Gastroesophageal sphincter (tissue), 4 donors: ENCODE measurements at regions not wholly inside any gene's neighbourhood (a gene's known extent, or its start where the extent isn't known, plus 50 kb on each side); places are given as distances from the start of the nearest gene placed in this dataset.
"Not testable (repeated sequence)": the region's sequence is repeated elsewhere in the genome, so short reads cannot be mapped to it uniquely, and the experiment has no call there.

ENCODE experiments used
- ATAC-seq: fragments of 150-250 bp; one replicate; pipeline ENCODE4 v1.9.1; 2016; ENCODE audit warnings: mild to moderate bottlenecking, moderate library complexity
- H3K27ac ChIP-seq, 4 donors: fragments of 200-600 bp; sonication (generic) in 3 of 4; 1 replicate in 3 of 4; 2 replicates in 1 of 4; pipeline ENCODE4 v1.5.1; 2016 to 2019
- H3K27me3 ChIP-seq: fragments of 200-600 bp; sonication (generic); one replicate; pipeline ENCODE4 v1.5.1; 2019
- H3K36me3 ChIP-seq, 2 donors: fragments of 200-600 bp; sonication (generic); one replicate each; pipeline ENCODE4 v1.5.1; 2019; ENCODE audit warnings: control low read depth in 1 of 2
- H3K4me1 ChIP-seq, 3 donors: fragments of 200-600 bp; sonication (generic); 1 replicate in 2 of 3; 2 replicates in 1 of 3; pipeline ENCODE4 v1.5.1; 2016 to 2019; ENCODE audit warnings: control low read depth in 2 of 3
- H3K4me3 ChIP-seq, 2 donors: fragments of 200-600 bp; sonication (generic); one replicate each; pipeline ENCODE4 v1.5.1; 2019; ENCODE audit warnings: mild to moderate bottlenecking in 1 of 2, moderate library complexity in 1 of 2
- H3K9me3 ChIP-seq, 3 donors: fragments of 200-600 bp; sonication (generic); one replicate each; pipeline ENCODE4 v1.5.1; 2017 to 2019; ENCODE audit warnings: control low read depth in 2 of 3
- CTCF ChIP-seq, 4 experiments: fragments of 200-600 bp in 2 of 4; fragments of 450-650 bp in 2 of 4; sonication (generic) in 1 of 4; IDR thresholded peaks; one replicate each; pipeline ENCODE4 v1.5.1; 2017 to 2019; ENCODE audit warnings: antibody characterized with exemption in 4 of 4, mild to moderate bottlenecking in 2 of 4, moderate library complexity in 2 of 4
- EP300 ChIP-seq: sonication (generic); formaldehyde crosslinking; IDR thresholded peaks from one replicate; pipeline ENCODE4 v1.6.1; 2017; ENCODE audit warnings: antibody characterized with exemption, mild to moderate bottlenecking
- POLR2A ChIP-seq, 2 donors: fragments of 450-650 bp; IDR thresholded peaks; one replicate each; pipeline ENCODE4 v1.6.1; 2017; ENCODE audit warnings: antibody characterized with exemption in 2 of 2, mild to moderate bottlenecking in 2 of 2, moderate library complexity in 1 of 2
- POLR2AphosphoS5 ChIP-seq: sonication (generic); formaldehyde crosslinking; IDR thresholded peaks from one replicate; pipeline ENCODE4 v1.6.1; 2017; ENCODE audit warnings: antibody characterized with exemption
- WGBS, 2 donors: methylation state at CpG; one replicate each; pipeline ENCODE4 v1.1.5; 2018; ENCODE audit warnings: low coverage in 1 of 2; 5-methylcytosine and 5-hydroxymethylcytosine counted together

GRCh38 chr10:111319866-111320265 lies 243.0 kb downstream of the ADRA2A start:
- no peaks in the 10 kb centered on the region for H3K36me3 ChIP-seq
- H3K4me3 ChIP-seq, result no peak overlapping the region
- H3K27ac ChIP-seq, result no peak overlapping the region
- H3K27me3 ChIP-seq, result peaks cover 10% of the 10 kb centered on the region
- no peaks in the 10 kb centered on the region for H3K9me3 ChIP-seq
- H3K4me1 ChIP-seq, result no peaks in the 10 kb centered on the region
- no peak for TF ChIP-seq EP300
- no peak for TF ChIP-seq POLR2AphosphoS5
- no peak for TF ChIP-seq CTCF (IDR thresholded peaks at IDR 0.05)
- no peak for TF ChIP-seq POLR2A (IDR thresholded peaks at IDR 0.05)
- ATAC-seq, result no peak

- Histone ChIP-seq H3K4me1 (no peaks in the 10 kb centered on the region), H3K27ac (no peak overlapping the region), H3K9me3 (no peaks in the 10 kb centered on the region), H3K4me3 (no peak overlapping the region), H3K36me3 (no peaks in the 10 kb centered on the region), H3K27me3 (peaks cover 10% of the 10 kb centered on the region)
- WGBS, 2 donors, result 60 to 74% methylated on average over 3 of the region's 3 CpGs
- TF ChIP-seq CTCF (IDR thresholded peaks at IDR 0.05) (no peak), POLR2AphosphoS5 (no peak), POLR2A (IDR thresholded peaks at IDR 0.05) (no peak), EP300 (no peak)
- no peak for ATAC-seq
Measured at GRCh38 chr10:111323389-111323966, 246.6 kb downstream of the ADRA2A start.

- not testable (repeated sequence) for H3K36me3 ChIP-seq, H3K4me3 ChIP-seq, ATAC-seq, H3K27ac ChIP-seq, H3K27me3 ChIP-seq, H3K4me1 ChIP-seq
- 9 to 12% methylated on average over 1 of the region's 1 CpG for WGBS, 2 donors
- peaks cover 0 to 10% (median 0%) of the 10 kb centered on the region in 3 donors for H3K9me3 ChIP-seq
Measured at GRCh38 chr10:111332174-111332573, 255.3 kb downstream of the ADRA2A start.

GRCh38 chr10:111335826-111336225 lies 259.0 kb downstream of the ADRA2A start:
- WGBS, 2 donors, result 67 to 80% methylated on average over 1 of the region's 2 CpGs

GRCh38 chr10:111338035-111338434 lies 261.2 kb downstream of the ADRA2A start:
- Histone ChIP-seq H3K9me3 (peaks cover 0 to 22% (median 0%) of the 10 kb centered on the region in 3 donors), H3K4me1 (no peaks in the 10 kb centered on the region), H3K4me3 (no peak overlapping the region), H3K36me3 (no peaks in the 10 kb centered on the region), H3K27me3 (no peaks in the 10 kb centered on the region), H3K27ac (no peak overlapping the region)
- 50% methylated on average over 1 of the region's 1 CpG; no CpG with 5 or more reads in 1 of the 2 donors for WGBS, 2 donors
- TF ChIP-seq POLR2AphosphoS5, result no peak
- ATAC-seq, result no peak

More at GRCh38 chr10:111335826-111336225, 259.0 kb downstream of the ADRA2A start:
- ATAC-seq, result no peak
- Histone ChIP-seq H3K4me3 (no peak overlapping the region), H3K4me1 (no peaks in the 10 kb centered on the region), H3K9me3 (peaks cover 0 to 13% (median 0%) of the 10 kb centered on the region in 3 donors), H3K36me3 (no peaks in the 10 kb centered on the region), H3K27me3 (no peaks in the 10 kb centered on the region), H3K27ac (no peak overlapping the region)
- TF ChIP-seq POLR2A (IDR thresholded peaks at IDR 0.05) (no peak), EP300 (no peak)

- no peak overlapping the region for H3K4me3 ChIP-seq
- TF ChIP-seq POLR2AphosphoS5 (no peak), CTCF (IDR thresholded peaks at IDR 0.05) (no peak), EP300 (no peak), POLR2A (IDR thresholded peaks at IDR 0.05) (no peak)
- H3K27ac ChIP-seq, result no peak overlapping the region
- no peaks in the 10 kb centered on the region for H3K36me3 ChIP-seq
- no peak for ATAC-seq
- no peaks in the 10 kb centered on the region for H3K4me1 ChIP-seq
- WGBS, 2 donors, result 86% methylated on average over 5 of the region's 5 CpGs; no CpG with 5 or more reads in 1 of the 2 donors
- peaks cover 0 to 15% (median 0%) of the 10 kb centered on the region in 3 donors for H3K9me3 ChIP-seq
- H3K27me3 ChIP-seq, result no peaks in the 10 kb centered on the region
Measured at GRCh38 chr10:111338805-111339204, 262.0 kb downstream of the ADRA2A start.
